ENCODE measurements at regions not wholly inside any gene's neighbourhood (a gene's known extent, or its start where the extent isn't known, plus 50 kb on each side); places are given as distances from the start of the nearest gene placed in this dataset.

DNA sequence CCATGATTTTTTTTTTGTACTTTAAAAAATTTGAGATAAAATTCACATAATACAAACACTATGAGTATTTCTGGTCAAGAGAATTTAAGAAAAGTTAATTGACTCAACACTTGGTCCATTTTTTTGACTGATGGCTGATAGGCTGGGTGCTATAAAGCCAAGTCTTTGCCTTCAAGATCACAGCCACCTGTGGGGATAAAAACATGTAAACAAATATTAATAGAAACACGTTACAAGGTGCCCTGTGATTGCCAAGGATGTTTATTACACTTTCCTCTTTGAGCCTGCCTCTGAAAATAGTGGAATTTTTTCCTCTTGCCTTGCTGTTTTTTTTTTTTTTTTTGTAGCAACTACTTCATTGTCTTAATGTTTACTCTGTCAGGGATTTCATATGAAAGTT is 63.3 kb downstream of the FHIP1A start:
- TF ChIP-seq, protein P1, sequence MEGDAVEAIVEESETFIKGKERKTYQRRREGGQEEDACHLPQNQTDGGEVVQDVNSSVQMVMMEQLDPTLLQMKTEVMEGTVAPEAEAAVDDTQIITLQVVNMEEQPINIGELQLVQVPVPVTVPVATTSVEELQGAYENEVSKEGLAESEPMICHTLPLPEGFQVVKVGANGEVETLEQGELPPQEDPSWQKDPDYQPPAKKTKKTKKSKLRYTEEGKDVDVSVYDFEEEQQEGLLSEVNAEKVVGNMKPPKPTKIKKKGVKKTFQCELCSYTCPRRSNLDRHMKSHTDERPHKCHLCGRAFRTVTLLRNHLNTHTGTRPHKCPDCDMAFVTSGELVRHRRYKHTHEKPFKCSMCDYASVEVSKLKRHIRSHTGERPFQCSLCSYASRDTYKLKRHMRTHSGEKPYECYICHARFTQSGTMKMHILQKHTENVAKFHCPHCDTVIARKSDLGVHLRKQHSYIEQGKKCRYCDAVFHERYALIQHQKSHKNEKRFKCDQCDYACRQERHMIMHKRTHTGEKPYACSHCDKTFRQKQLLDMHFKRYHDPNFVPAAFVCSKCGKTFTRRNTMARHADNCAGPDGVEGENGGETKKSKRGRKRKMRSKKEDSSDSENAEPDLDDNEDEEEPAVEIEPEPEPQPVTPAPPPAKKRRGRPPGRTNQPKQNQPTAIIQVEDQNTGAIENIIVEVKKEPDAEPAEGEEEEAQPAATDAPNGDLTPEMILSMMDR (IDR thresholded peaks at IDR 0.05 in 2 of 3, conservative IDR thresholded peaks at IDR 0.05 in 1 of 3; ENCODE audit: borderline replicate concordance in 1 of 3, insufficient read depth in 1 of 3, low read depth in 2 of 3, low read length in 2 of 3) = no peak
- TF ChIP-seq POLR2A (IDR thresholded peaks at IDR 0.05; ENCODE audit: borderline replicate concordance, extremely low read depth, insufficient read depth, insufficient read length) = no peak
- TF ChIP-seq, protein P2, sequence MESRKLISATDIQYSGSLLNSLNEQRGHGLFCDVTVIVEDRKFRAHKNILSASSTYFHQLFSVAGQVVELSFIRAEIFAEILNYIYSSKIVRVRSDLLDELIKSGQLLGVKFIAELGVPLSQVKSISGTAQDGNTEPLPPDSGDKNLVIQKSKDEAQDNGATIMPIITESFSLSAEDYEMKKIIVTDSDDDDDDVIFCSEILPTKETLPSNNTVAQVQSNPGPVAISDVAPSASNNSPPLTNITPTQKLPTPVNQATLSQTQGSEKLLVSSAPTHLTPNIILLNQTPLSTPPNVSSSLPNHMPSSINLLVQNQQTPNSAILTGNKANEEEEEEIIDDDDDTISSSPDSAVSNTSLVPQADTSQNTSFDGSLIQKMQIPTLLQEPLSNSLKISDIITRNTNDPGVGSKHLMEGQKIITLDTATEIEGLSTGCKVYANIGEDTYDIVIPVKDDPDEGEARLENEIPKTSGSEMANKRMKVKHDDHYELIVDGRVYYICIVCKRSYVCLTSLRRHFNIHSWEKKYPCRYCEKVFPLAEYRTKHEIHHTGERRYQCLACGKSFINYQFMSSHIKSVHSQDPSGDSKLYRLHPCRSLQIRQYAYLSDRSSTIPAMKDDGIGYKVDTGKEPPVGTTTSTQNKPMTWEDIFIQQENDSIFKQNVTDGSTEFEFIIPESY (IDR thresholded peaks at IDR 0.05; ENCODE audit: extremely low read depth, insufficient replicate concordance, low read length) = no peak
- no peak for TF ChIP-seq SP1 (IDR thresholded peaks at IDR 0.05; ENCODE audit: low read depth)
- no peak for TF ChIP-seq EZH2 (IDR thresholded peaks at IDR 0.05)
- TF ChIP-seq ZFX (IDR thresholded peaks at IDR 0.05) = no peak
- TF ChIP-seq POLR2AphosphoS5 (IDR thresholded peaks at IDR 0.05; ENCODE audit: low read depth, low read length) = no peak
- no peak for TF ChIP-seq YY1 (IDR thresholded peaks at IDR 0.05; ENCODE audit: extremely low read depth, insufficient replicate concordance, low read depth, low read length)
- no peak for TF ChIP-seq ZNF274 (IDR thresholded peaks at IDR 0.05; ENCODE audit: low read depth, low read length)
- no peak for TF ChIP-seq TCF7L2 (IDR thresholded peaks at IDR 0.05; ENCODE audit: borderline replicate concordance, extremely low read depth, insufficient read depth, insufficient read length)
- TF ChIP-seq, protein P3, sequence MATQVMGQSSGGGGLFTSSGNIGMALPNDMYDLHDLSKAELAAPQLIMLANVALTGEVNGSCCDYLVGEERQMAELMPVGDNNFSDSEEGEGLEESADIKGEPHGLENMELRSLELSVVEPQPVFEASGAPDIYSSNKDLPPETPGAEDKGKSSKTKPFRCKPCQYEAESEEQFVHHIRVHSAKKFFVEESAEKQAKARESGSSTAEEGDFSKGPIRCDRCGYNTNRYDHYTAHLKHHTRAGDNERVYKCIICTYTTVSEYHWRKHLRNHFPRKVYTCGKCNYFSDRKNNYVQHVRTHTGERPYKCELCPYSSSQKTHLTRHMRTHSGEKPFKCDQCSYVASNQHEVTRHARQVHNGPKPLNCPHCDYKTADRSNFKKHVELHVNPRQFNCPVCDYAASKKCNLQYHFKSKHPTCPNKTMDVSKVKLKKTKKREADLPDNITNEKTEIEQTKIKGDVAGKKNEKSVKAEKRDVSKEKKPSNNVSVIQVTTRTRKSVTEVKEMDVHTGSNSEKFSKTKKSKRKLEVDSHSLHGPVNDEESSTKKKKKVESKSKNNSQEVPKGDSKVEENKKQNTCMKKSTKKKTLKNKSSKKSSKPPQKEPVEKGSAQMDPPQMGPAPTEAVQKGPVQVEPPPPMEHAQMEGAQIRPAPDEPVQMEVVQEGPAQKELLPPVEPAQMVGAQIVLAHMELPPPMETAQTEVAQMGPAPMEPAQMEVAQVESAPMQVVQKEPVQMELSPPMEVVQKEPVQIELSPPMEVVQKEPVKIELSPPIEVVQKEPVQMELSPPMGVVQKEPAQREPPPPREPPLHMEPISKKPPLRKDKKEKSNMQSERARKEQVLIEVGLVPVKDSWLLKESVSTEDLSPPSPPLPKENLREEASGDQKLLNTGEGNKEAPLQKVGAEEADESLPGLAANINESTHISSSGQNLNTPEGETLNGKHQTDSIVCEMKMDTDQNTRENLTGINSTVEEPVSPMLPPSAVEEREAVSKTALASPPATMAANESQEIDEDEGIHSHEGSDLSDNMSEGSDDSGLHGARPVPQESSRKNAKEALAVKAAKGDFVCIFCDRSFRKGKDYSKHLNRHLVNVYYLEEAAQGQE (IDR thresholded peaks at IDR 0.05; ENCODE audit: low read depth) = no peak
